Activated T-helper 1 cell treated with Interleukin-2 at 50 U/mL for 16 hours (primary cell): ENCODE measurements at regions not wholly inside any gene's neighbourhood (a gene's known extent, or its start where the extent isn't known, plus 50 kb on each side); places are given as distances from the start of the nearest gene placed in this dataset.
"Not testable (repeated sequence)": the region's sequence is repeated elsewhere in the genome, so short reads cannot be mapped to it uniquely, and the experiment has no call there.

Experiments used
- DNase-seq: peaks from one replicate; pipeline ENCODE4 v3.0.0-alpha.2; 2020; ENCODE audit warnings: low read depth

DNA sequence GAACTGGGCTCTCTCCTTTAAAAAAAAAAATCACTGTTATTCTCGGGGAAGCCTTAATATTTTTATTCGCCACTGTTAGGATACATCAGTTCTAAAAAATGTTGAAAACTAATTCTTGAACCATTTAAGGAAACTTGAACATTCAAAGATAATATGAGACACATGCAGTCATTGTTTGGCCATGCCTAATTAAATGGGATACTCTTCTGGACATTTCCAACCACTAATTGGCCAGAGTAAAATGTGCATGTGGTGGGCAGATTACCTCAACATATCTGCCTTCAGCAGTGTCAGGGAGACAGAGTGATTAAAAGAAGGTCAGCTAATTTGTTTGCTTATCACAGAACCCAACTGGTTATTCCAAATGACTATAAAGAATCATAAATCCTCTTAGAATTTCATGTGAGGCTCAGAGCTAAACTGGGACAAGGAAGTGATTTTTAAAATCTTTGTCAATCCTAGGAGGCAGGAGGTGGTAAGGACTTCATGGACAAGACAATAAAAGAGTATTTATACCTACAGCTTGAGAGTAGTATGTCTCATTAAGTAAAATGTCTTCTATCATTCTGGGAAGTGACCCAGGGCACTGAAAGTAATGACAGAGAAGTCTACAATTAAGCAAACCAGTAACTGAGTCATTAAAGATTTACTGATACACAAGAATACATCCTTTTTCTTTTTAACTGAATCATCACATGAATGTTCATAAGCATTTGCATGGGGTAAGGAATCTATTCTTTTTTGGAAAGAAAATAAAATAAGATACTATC, 242.9 kb upstream of the TRPM3 start:
- no peak for DNase-seq

DNA sequence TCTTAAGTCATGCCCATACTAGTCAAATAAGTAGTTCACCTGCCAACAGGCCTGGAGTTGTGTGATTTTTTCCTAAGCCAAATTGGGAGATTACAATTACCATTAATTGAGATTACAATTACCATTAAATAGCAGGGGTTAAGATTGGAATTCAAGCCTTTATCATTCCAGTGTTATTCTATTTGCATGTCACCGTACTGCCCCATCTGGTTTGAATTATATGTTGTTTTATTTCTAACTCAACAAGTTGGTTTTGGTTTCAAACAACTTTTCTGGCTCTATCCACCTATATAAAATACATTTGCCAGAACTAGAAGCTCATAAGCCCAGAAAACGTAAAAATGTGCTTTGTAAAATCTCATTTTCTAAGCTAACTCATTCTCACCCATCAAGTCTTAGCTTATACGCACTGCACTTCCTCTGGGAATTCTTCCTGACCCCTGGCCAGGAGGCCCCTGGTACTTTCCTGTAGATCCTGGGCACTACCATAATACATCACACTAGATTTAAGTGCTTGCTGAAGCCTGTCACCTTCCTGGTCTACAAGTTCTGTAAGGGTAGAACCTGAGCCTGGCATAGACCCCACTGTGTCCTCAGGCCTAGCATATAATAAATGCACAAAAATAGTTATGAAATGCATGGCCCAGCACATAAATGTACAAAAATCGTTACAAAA, 242.0 kb upstream of the TRPM3 start:
- no peak for DNase-seq

DNA sequence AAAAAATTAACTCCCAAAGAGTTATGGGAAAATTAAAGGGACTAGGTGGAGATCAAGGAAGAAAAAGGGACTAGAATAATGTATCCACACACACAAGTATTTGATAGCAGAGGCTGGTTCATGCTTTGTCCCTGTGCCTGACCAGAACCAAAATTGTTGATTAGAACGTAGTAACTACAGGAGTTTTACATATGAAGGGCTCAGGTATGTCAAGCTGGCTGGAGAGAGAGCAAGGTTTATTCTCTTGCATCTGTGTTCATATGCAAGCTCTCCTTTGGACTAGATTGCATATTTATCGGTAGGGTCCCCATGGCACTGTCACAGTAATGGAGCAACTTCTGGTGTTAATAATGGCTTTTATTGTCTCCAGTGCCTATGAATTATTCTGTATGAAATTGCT, 239.9 kb upstream of the TRPM3 start:
- DNase-seq: no peak

DNA sequence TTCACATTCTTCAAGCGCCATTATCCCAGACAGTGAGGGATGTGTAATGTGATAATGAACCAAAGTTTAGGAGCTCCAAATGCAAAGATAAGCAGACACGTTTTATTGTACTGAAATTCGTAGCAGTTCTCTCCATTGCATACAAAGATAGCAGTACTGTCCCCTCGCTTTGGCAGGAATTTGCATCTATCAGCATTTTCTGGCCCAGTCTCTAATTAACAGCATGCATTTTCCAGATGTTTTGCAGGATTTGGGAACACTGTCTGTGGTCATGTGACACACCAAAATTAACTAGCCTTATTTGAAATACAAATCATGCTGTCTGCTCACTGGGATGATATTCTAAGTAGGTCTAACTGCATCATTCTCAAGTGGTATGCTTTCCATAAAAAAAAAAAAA, 235.9 kb upstream of the TRPM3 start:
- DNase-seq: no peak

DNA sequence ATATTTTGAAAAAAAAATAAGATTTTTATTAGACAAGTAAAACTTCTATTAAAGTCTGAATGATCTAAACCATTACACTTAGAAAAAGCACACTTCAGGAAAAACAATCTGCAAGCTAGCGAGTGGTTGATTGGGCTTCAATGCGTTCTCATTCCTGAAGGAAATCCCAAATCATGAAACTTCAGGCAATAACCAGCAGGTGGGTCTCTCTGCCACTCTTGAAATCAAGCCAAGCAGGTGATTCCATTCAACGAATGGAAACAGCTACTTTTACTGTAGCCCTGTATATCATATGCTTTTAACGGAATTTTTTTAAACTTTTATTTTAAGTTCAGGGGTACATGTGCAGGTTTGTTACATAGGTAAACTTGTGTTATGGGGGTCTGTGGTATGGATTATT, 234.5 kb upstream of the TRPM3 start:
- DNase-seq: no peak

DNA sequence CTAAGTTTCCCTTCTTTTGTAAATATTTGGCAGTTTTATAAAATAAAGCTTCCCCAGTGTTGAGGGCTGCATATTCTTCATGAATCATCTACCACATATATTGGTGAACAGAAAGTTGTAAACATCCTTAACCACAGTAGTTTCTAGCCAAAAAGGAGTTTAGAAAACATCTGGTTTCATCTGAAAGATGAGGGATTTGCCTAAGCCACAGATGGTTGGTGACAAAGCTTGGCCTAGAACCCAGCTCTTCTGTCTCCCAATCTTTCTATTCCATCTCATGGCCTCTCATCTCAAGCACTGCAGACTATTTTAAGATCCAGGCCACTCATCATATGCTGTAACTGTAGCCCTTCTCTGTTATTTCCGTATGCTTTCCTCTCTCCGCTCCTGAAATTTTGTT, 232.3 kb upstream of the TRPM3 start:
- DNase-seq: no peak

DNA sequence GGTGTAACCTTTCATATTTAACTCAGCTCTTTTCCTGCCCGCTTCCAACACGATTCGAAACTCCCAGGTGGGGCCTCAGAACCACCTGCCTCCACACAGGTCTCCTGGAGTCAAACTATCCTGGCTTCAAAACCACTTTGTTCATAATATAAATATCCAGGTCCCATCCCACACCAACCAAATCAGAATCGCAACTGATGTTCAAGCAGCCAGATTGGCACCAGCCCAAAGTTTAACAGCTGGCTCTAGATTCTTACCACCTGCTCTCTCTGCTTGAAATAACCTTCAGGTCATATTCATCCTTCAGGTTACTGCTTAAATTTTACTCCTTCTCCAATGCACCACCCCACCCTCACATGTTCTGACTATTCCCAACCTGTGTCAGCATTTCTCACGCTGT, 231.4 kb upstream of the TRPM3 start:
- DNase-seq: no peak

DNA sequence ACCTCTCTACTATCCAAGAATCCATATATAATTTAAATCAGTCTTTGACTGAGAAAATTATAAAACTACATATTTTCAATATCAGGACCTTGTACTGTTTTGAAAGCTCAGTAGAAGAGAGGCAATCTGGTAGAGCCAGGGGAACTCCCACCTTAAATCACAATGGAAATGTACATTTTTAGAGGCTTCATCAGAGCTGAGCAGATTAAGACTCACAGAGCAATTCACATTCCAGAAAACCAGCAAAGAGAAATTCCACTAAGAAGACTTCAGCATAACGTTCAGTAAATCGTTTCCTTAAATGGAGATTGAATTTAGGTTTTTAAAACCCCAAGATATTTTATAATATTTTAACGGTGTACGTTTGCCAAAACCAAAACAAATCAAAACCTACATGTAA, 227.8 kb upstream of the TRPM3 start:
- no peak for DNase-seq

DNA sequence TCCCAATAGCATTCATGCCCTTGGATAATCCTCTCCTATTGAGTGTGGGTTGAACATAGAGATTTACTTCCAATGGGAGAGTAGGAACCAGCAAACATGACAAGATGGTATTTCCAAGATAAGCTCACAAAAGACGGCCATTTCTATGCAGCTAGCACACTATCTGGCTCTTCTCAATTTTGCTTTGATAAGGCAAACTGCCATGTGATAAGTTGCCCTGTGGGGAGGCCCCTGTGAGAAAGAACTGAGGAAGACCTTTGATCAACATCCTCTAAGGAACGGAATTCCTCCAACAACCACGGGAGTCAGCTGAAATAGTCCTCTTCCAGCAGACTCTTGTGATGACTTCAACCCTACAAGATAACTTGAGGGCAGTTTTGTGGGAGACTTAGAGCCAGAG, 211.9 kb upstream of the TRPM3 start:
- DNase-seq: no peak

DNA sequence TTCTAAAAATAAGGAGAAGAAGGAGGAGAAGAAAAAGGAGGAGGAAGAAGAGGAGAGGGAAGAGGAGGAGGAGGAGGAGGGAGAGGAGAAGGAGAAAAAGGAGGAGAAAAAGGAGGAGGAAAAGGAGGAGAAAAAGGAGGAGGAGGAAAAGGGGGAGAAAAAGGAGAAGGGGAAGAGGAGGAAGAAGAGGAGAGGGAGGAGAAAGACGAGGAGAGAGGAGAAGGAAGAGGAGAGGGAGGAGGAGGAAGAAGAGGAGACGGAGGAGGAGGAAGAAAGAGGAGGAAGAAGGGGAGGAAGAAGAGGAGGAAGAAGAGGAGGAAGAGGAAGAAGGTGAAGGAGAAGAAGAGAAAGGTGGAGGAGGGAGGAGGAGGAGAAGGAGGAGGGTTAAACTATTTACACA, 210.2 kb upstream of the TRPM3 start:
- DNase-seq: no peak

DNA sequence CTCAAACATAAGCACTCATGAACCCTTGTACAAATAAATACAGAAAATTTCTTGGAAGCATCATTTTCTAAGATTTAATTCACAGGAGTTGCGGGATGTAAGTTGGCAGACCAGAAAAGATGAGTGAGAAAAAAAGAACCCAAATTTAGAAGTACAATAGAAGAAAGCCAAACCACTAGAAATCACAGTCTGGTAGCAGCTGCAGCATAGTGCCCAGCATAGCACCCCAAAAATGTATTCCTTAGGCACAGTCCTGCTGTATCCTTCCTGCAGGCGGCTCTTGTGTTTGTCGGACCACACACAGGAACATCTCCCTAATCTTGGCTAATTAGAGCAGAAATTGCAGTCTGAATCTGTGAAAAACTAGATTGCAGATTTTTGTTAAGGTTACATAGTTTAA, 208.5 kb upstream of the TRPM3 start:
- DNase-seq: no peak

DNA sequence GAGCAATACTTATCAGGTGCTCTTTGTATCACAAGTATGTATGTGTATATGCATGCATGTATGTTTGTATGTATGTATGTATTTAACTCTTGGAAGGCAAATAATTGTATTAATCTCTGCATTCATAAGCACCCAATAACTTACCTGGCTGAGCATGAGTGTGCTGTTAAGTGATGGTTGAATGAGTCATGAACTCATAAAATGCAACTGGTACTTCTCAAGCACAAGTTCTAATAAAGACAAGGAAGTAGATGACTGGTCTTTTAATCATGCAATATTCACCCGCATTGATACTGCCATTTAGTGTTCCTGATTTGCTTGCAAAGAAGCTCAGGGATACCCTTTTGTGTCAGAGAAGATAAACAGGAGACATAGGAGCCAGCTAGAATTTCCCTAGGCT, 204.9 kb upstream of the TRPM3 start:
- no peak for DNase-seq

DNA sequence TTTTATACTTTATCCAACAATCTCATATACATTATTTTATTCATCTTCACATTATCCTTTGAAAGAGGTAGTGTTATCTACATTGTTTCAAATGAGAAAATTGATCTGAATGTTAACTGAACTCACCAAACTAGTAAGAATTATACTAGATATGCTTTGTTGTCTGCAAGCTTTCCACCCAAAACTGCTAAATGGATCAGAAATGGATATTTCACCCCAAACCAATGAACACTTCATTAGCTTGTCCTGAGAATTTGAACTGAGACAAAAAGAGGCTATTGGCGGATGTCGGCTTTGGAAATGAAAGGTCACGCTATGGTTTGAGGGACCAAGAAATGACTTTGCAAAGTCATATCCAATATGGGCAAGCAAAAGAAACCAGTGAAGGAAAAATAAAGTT, 201.9 kb upstream of the TRPM3 start:
- no peak for DNase-seq

DNA sequence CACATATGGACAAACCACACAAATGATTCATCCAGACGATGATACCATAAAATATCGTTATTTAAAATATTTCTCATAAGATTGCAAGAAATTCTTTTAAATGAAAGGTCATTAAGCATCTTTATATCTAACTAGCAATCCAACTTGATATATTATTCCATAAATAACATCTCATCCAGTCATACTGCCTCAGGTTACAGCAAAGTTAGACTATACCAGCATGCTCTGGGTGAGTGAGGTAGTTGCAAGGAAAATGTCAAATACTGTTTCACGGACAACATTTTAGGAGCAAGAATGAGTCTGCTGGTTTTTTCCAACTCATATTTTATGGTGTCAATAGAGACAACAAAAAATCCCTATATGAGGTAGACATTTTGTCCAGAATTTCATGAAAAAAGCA, 200.9 kb upstream of the TRPM3 start:
- no peak for DNase-seq

DNA sequence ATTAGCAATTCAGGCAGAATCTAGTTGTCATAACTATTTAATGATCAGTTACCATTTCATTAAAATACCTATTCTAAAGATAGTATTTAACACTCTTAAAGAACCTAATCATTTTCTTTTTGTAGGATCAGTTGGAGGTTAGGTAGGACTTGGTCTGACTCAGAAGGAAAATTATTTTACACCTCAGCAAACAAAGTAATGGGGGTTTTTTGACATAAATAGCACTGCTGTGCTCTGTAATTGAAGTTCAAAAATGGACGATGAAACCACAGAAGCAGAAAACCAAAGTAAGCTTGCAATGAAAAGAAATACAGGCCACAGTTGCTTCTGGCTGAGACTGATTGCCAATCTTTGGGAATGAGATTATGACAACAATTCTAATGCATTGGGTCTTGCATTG, 187.0 kb upstream of the TRPM3 start:
- no peak for DNase-seq

DNA sequence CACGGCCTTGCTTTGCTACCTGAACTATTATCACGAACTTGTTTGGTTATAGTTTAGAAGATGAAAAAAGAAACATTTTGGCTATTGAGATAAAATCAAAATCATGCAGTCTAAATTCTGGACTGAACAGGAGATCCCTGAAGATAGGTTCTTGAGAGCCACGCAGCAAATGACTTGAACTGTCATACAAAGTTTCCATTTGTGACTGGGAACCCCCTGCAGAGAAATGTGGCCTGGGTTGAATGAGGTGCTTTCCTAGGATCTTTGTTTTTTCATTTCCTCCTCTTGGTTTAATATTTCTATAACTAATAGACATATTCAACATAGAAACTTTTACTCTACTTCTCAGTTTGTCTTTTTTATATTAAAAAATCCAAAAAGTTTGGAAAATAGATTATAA, 184.7 kb upstream of the TRPM3 start:
- no peak for DNase-seq

DNA sequence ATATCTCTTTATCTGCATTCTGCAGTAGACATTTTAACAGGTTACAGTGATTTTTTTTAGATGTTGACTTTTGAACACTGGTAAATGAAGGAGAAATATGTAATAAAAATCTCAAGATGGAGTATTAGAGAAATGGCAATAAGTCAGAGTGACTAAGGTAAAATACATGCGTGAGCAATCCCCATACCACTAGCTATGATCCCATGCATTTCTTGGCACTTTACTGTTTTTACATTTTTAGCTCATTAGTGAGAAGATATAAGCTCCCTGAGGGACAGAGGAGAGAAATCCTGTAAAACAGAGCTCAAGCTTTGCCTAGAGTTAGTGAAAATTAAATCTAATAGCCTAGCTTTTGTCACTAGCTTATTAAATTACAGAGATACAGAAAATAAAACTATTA, 181.9 kb upstream of the TRPM3 start:
- no peak for DNase-seq

DNA sequence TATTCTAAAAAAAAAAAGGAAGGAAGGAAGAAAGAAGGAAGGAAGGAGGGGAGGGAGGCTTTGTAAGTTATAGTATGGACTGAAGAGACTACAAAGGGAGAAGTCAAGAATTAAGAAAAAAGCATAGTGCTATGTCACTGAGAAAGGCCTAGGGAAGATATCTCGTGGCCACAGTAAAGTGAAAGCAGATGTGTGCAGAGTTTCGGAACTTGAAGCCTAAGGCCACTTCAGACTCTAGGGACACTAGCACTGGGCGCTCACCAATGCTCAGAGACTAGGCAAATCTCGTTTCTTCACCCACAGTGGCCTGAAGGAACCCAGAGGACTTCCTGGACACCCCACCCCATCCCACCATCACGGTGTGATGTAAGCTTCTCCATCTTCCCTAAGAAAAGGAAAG, 181.4 kb upstream of the TRPM3 start:
- no peak for DNase-seq

DNA sequence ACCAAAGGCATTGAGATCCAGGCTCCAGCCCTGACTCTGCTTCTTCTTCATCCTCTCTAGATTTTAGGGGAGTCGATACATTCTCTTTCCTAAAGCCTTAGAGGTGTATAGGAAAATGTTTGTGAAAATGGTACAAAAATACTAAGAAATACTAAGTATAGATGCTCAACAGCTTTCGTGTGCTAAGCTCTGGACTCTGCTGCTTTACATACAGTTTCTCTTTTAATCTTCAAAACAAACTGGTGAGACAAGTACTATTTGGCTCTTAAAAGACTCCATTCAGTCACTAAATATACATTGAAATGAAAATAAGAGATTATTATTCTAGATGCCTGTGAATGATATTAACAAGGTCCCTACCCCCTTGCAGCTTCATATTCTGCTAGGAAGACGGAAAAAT, 174.5 kb upstream of the TRPM3 start:
- DNase-seq: no peak

DNA sequence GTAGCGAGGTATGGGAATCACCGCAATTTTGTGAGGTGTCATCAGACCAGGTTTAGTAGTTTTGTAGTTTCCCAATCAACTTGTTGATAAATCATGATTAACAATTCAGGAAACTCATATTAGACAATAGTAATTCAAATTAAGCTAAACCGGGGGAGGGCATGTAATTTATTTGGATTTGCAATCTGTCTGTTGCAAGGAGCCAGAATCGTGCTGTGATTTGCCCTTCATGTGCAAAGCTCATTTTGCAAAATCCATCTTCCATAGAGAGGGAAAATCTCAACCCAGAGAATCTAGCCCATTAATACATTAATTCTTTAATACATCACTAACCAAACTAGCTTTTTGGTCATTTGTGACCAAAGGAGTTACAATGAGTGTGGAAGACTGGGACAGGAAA, 164.7 kb upstream of the TRPM3 start:
- DNase-seq: no peak

DNA sequence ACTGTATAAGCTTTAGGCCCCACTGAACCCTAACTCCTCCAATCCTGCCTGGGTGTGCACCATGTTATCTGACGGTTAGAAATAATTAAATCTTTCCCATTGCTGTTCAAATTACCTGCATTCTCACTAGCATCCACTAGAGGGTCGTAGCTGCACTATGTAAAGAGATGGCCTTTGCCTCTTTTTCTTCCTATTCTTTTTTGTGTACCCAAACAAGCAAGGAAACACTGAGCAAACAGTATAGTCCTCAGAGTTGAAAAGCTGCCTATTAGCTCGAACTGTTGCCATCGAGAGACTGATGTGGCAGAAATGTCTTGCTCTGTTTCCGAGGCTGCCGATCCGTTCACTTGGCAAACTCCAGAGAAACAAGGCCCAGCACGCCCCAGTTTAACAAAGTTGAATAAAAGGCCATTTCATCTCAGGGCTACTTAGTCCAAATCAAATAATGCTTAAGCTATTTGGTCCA, 163.8 kb upstream of the TRPM3 start:
- no peak for DNase-seq

DNA sequence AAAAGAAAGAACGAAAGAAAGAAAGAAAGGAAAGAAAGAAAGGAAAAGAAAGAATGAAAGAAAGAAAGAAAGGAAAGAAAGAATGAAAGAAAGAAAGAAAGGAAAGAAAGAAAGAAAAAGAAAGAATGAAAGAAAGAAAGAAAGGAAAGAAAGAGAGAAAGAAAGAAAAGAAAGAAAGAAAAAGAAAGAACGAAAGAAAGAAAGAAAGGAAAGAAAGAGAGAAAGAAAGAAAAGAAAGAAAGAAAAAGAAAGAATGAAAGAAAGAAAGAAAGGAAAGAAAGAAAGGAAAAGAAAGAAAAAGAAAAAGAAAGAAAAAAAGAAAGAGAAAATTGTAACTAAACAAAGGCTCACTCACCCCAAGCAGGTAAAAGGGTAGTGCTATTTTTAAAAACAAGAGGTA, 160.7 kb upstream of the TRPM3 start:
- not testable (repeated sequence) for DNase-seq

DNA sequence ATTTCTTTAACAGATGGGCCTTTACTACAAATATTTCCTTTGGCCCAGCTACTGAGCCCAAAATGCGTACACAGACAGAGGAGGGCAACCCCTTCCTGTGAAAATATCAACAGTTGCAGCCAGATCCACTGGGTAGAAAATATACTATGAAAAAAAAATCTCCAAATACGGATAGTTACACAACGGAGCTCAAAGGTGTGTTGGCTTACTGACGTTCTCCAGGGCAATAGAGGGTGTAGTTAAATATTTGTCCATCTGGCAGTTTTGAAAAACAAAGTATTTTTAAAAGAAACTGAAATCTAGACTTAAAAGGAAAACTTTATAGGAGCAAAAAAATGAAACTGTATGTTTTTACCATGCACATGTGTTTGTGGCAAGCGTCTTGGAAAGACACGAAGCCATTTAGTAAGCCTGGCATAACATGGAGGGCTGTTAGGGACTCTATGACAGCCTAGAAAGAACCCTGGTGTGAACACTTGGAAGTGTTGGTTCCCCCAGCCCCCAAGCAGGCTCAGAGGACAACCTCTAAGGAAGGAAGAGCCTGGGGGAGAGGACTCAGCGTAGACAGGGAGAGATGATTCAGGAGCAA, 157.8 kb upstream of the TRPM3 start:
- DNase-seq: no peak

DNA sequence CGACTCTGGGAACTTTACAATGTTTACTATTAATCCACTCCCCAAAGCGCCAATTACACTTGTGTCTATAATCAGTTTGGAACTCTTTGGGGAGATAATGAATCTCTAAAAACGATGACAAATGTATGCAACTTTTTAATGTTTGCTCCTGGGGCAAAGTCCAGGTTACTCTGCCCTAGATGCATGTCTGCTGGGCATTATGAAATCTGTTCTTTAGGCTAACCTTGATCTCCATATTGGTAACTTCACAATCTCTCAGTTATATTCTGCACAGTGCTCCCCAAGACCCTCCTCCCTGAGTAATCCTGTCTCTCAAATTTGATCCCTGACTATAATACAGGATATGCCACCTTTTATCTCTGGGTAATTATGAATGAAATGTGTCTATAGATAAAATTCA, 152.2 kb upstream of the TRPM3 start:
- no peak for DNase-seq
